Keratinocyte (primary cell): ENCODE measurements at regions not wholly inside any gene's neighbourhood (a gene's known extent, or its start where the extent isn't known, plus 50 kb on each side); places are given as distances from the start of the nearest gene placed in this dataset.

Source experiments
- DNase-seq: peaks from one replicate; pipeline ENCODE4 v3.0.0-alpha.2; 2011; ENCODE audit warnings: low read depth, missing footprints, low spot score
- FAIRE-seq: peaks from 2 replicates; lab custom pipeline; 2011; peaks lifted over from hg19 to GRCh38; lab: Jason Lieb, UNC
- H2AFZ ChIP-seq: 2 replicates; pipeline ENCODE4 v1.6.0; 2012; ENCODE audit warnings: low read length, control low read depth, inconsistent platforms; ENCODE audit not compliant: control insufficient read depth
- H3K27ac ChIP-seq: 2 replicates; pipeline ENCODE4 v1.5.1; 2011; ENCODE audit warnings: low read length; ENCODE audit not compliant: control insufficient read depth, insufficient read depth
- H3K27me3 ChIP-seq: 3 replicates; pipeline ENCODE4 v1.6.0; 2011; ENCODE audit warnings: low read length; ENCODE audit not compliant: control insufficient read depth, insufficient read depth; ENCODE audit errors: extremely low read depth
- H3K36me3 ChIP-seq, 2 experiments: 2 replicates in 1 of 2; 3 replicates in 1 of 2; pipeline ENCODE4 v1.5.1; 2011; ENCODE audit warnings: low read length in 2 of 2, mild to moderate bottlenecking in 1 of 2; ENCODE audit not compliant: control insufficient read depth in 2 of 2, insufficient read depth in 2 of 2; ENCODE audit errors: extremely low read depth in 1 of 2
- H3K4me1 ChIP-seq: 3 replicates; pipeline ENCODE4 v1.5.1; 2011; ENCODE audit warnings: low read length; ENCODE audit not compliant: control insufficient read depth, insufficient read depth; ENCODE audit errors: extremely low read depth
- H3K4me2 ChIP-seq: 3 replicates; pipeline ENCODE4 v1.6.0; 2011; ENCODE audit warnings: low read depth, low read length; ENCODE audit not compliant: control insufficient read depth, insufficient read depth; ENCODE audit errors: extremely low read depth
- H3K4me3 ChIP-seq, 3 experiments: fragments of 200-600 bp in 1 of 3; sonication (generic) in 1 of 3; 2 replicates in 2 of 3; 3 replicates in 1 of 3; pipeline ENCODE4 v1.5.1; 2011 to 2016; ENCODE audit warnings: low read length in 3 of 3, mild to moderate bottlenecking in 3 of 3, control low read depth in 2 of 3, inconsistent platforms in 1 of 3, low read depth in 1 of 3, mixed read lengths in 1 of 3, mixed run types in 1 of 3, moderate library complexity in 1 of 3; ENCODE audit not compliant: control insufficient read depth in 2 of 3, insufficient read depth in 2 of 3; ENCODE audit errors: extremely low read depth in 1 of 3
- H3K79me2 ChIP-seq: 2 replicates; pipeline ENCODE4 v1.6.0; 2012; ENCODE audit warnings: low read length; ENCODE audit not compliant: control insufficient read depth, insufficient read depth
- H3K9ac ChIP-seq: 3 replicates; pipeline ENCODE4 v1.6.0; 2011; ENCODE audit warnings: low read length; ENCODE audit not compliant: control insufficient read depth, insufficient read depth; ENCODE audit errors: extremely low read depth
- H3K9me1 ChIP-seq: 3 replicates; pipeline ENCODE4 v1.6.0; 2011; ENCODE audit warnings: low read length; ENCODE audit not compliant: control insufficient read depth, insufficient read depth; ENCODE audit errors: extremely low read depth
- H3K9me3 ChIP-seq: 2 replicates; pipeline ENCODE4 v1.5.1; 2012; ENCODE audit warnings: low read depth, low read length; ENCODE audit not compliant: control insufficient read depth
- H4K20me1 ChIP-seq: 3 replicates; pipeline ENCODE4 v1.6.0; 2011; ENCODE audit warnings: low read length; ENCODE audit not compliant: control insufficient read depth, insufficient read depth; ENCODE audit errors: extremely low read depth
- CTCF ChIP-seq, 3 experiments: IDR thresholded peaks in 1 of 3; conservative IDR thresholded peaks in 1 of 3; optimal IDR thresholded peaks in 1 of 3; 2 replicates in 2 of 3; 3 replicates in 1 of 3; pipeline versions ENCODE3 to v1.5.1; 2011; ENCODE audit warnings: low read length in 3 of 3, mild to moderate bottlenecking in 3 of 3, moderate library complexity in 2 of 3, control low read depth in 1 of 3, inconsistent platforms in 1 of 3; ENCODE audit not compliant: insufficient read depth in 2 of 3; ENCODE audit errors: extremely low read depth in 1 of 3
- EZH2 ChIP-seq: IDR thresholded peaks from one replicate; pipeline ENCODE4 v1.6.1; 2012; ENCODE audit warnings: inconsistent platforms, mild to moderate bottlenecking, low read length, moderate library complexity
- dilution Hi-C: fragments of 300-500 bp; cut with MboI; formaldehyde crosslinking; loops from one replicate; pipeline ENCODE4 v1.7.0; 2020; ENCODE audit warnings: low sequenced_read_pairs; ENCODE audit not compliant: extremely low pct_ligation_motif_present

- no peak overlapping the region for H3K4me3 ChIP-seq
- no peaks in the 10 kb centered on the region for H3K27me3 ChIP-seq
- no peaks in the 10 kb centered on the region for H3K9me1 ChIP-seq
- DNase-seq (no peak), FAIRE-seq (no peak)
- H3K4me2 ChIP-seq: no peak overlapping the region
- no peaks in the 10 kb centered on the region for H4K20me1 ChIP-seq
- TF ChIP-seq EZH2: no peak
- no peak for TF ChIP-seq CTCF (optimal IDR thresholded peaks at IDR 0.05 in 1 of 3, IDR thresholded peaks at IDR 0.05 in 1 of 3, conservative IDR thresholded peaks at IDR 0.05 in 1 of 3; ENCODE audit: extremely low read depth in 1 of 3, insufficient read depth in 2 of 3, low read length in 3 of 3)
- H3K9me3 ChIP-seq: no peaks in the 10 kb centered on the region
- dilution Hi-C loops: no loop called here
- no peaks in the 10 kb centered on the region for H3K79me2 ChIP-seq
- peaks cover 4% of the 10 kb centered on the region for H3K4me1 ChIP-seq
- no peak overlapping the region for H3K9ac ChIP-seq
- no peak overlapping the region for H2AFZ ChIP-seq
- no peak overlapping the region for H3K27ac ChIP-seq
- no peaks in the 10 kb centered on the region for H3K36me3 ChIP-seq
These were observed 178.6 kb downstream of the CDH26 start for GRCh38 chr20:60136645-60137401.

- no peaks in the 10 kb centered on the region for H3K9me1 ChIP-seq
- dilution Hi-C loops: no loop called here
- H4K20me1 ChIP-seq: no peaks in the 10 kb centered on the region
- H2AFZ ChIP-seq: no peak overlapping the region
- H3K36me3 ChIP-seq: no peaks in the 10 kb centered on the region
- peak; percentile 59 to 75 (median 74) for TF ChIP-seq CTCF (optimal IDR thresholded peaks at IDR 0.05 in 1 of 3, IDR thresholded peaks at IDR 0.05 in 1 of 3, conservative IDR thresholded peaks at IDR 0.05 in 1 of 3; ENCODE audit: extremely low read depth in 1 of 3, insufficient read depth in 2 of 3, low read length in 3 of 3)
- TF ChIP-seq EZH2: no peak
- H3K27me3 ChIP-seq: peaks cover 3% of the 10 kb centered on the region
- H3K4me3 ChIP-seq: peak overlapping the region in 1 of 3 experiments; percentile 68
- peak; percentile 58 for FAIRE-seq
- H3K4me2 ChIP-seq: peak overlapping the region; percentile 46
- H3K4me1 ChIP-seq: peaks cover under 1% of the 10 kb centered on the region
- DNase-seq: no peak
- H3K79me2 ChIP-seq: no peaks in the 10 kb centered on the region
- H3K9me3 ChIP-seq: no peaks in the 10 kb centered on the region
- no peak overlapping the region for H3K9ac ChIP-seq
- no peak overlapping the region for H3K27ac ChIP-seq
These were observed 179.5 kb downstream of the CDH26 start for GRCh38 chr20:60137657-60138245.
